Left lung (tissue), 4 donors: ENCODE measurements at regions not wholly inside any gene's neighbourhood (a gene's known extent, or its start where the extent isn't known, plus 50 kb on each side); places are given as distances from the start of the nearest gene placed in this dataset.

Source experiments
- ATAC-seq: fragments of 200-7000 bp; cut with Tn5 transposase; one replicate; pipeline ENCODE4 v1.9.1; 2020; ENCODE audit warnings: moderate library complexity
- DNase-seq, 4 donors: peaks; one replicate each; pipeline ENCODE4 v3.0.0-alpha.2; 2013 to 2020
- H3K27ac ChIP-seq, 2 donors: fragments of 200-600 bp; sonication (generic) in 1 of 2; one replicate each; pipeline versions ENCODE4 v1.5.0 to v1.8.0; 2020 to 2021
- H3K27me3 ChIP-seq, 2 donors: fragments of 200-600 bp; sonication (generic) in 1 of 2; one replicate each; pipeline versions ENCODE4 v1.5.0 to v1.8.0; 2020 to 2021
- H3K36me3 ChIP-seq, 2 donors: fragments of 200-600 bp; sonication (generic) in 1 of 2; one replicate each; pipeline versions ENCODE4 v1.5.0 to v1.8.0; 2020 to 2021
- H3K4me1 ChIP-seq, 2 donors: fragments of 200-600 bp; one replicate each; pipeline ENCODE4 v1.8.0; 2021
- H3K4me3 ChIP-seq, 2 donors: fragments of 200-600 bp; sonication (generic) in 1 of 2; one replicate each; pipeline versions ENCODE4 v1.5.0 to v1.8.0; 2020 to 2021; ENCODE audit warnings: mild to moderate bottlenecking in 1 of 2
- H3K9me3 ChIP-seq, 2 donors: fragments of 200-600 bp; sonication (generic) in 1 of 2; one replicate each; pipeline versions ENCODE4 v1.5.0 to v1.8.0; 2020 to 2021
- intact Hi-C, 2 donors: fragments of 100-400 bp; cut with DNase I; formaldehyde crosslinking; loops; one replicate each; pipeline versions ENCODE4 v1.11.2 to v1.14.2; 2022
- TF ChIP-seq, protein P1 (sequence below), 2 donors: fragments of 200-600 bp; sonication (generic) in 1 of 2; IDR thresholded peaks; one replicate each; pipeline versions ENCODE4 v1.5.0 to v1.8.0; 2021; ENCODE audit warnings: antibody characterized with exemption in 2 of 2
- donor health status: DM: no; HTN: yes; CAD: no.
- donor health status: DM: no; HTN: no; CAD: no.

DNA sequence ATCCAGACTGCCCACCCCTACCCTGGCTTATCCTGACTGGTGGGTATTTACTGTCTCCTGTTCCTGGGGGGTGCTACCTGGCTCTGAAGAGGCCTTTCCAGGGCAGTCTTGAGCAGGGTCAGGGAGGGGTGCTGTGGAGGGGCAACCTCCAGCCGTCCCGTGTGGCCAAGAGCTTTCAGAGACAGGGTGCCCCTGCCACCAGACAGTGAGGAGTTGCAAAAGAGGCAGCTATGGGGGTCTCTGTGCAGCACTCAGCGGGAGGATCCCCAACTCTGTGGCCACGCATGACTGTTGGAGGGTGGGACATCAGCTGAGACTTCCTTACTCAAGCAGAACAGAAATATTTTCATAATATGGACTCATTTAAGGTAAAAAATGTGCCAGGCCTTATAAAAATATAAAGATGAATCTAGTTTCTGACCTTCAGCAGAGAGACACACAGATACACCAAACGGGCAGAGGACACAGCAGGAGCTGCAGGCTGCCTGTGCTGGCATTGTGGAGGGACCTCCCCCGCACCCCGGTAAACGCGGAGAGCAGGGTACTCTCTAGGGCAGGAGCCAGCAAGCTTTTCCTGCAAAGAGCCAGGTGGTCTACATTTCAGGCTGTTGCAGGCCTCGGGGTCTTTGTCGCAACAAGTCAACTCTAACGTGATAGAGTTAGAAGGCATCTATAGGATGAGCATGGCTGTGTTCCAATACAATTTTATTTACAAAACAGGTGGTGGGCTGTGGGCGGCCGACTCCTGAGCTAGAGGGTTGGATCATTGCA, 252.6 kb downstream of the RHOU start:
- no peaks in the 10 kb centered on the region for H3K9me3 ChIP-seq
- ATAC-seq = no peak
- TF ChIP-seq, protein P1, sequence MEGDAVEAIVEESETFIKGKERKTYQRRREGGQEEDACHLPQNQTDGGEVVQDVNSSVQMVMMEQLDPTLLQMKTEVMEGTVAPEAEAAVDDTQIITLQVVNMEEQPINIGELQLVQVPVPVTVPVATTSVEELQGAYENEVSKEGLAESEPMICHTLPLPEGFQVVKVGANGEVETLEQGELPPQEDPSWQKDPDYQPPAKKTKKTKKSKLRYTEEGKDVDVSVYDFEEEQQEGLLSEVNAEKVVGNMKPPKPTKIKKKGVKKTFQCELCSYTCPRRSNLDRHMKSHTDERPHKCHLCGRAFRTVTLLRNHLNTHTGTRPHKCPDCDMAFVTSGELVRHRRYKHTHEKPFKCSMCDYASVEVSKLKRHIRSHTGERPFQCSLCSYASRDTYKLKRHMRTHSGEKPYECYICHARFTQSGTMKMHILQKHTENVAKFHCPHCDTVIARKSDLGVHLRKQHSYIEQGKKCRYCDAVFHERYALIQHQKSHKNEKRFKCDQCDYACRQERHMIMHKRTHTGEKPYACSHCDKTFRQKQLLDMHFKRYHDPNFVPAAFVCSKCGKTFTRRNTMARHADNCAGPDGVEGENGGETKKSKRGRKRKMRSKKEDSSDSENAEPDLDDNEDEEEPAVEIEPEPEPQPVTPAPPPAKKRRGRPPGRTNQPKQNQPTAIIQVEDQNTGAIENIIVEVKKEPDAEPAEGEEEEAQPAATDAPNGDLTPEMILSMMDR (IDR thresholded peaks at IDR 0.05) = no peak
- peaks cover 5 to 59% of the 10 kb centered on the region in 2 donors for H3K4me1 ChIP-seq
- intact Hi-C loops = no loop called here
- DNase-seq = no peak
- H3K36me3 ChIP-seq = no peaks in the 10 kb centered on the region
- H3K27ac ChIP-seq = no peak overlapping the region
- H3K4me3 ChIP-seq = no peak overlapping the region
- H3K27me3 ChIP-seq = no peaks in the 10 kb centered on the region

DNA sequence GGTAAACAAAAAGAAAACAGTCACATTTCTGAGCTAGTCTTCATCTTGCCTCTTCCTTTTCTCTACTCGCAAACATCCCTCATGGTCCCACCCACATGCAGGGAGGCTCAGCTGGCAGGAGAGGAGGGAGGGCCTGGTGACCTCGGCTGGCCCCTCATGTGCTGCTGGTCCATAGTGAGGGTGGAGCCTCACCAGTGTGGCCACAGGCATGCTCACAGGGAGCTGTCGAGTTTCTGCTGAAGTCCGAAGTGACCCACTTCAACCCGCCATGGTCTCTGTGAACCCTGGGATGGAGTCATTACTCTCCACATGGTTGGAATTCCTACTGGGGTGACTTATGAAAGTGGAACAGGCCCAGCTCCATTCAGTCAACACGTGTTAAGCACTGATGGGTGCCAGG, 253.4 kb downstream of the RHOU start:
- Histone ChIP-seq H3K4me3 (no peak overlapping the region), H3K27ac (no peak overlapping the region), H3K9me3 (no peaks in the 10 kb centered on the region), H3K4me1 (peaks cover 5 to 52% of the 10 kb centered on the region in 2 donors), H3K27me3 (no peaks in the 10 kb centered on the region), H3K36me3 (no peaks in the 10 kb centered on the region)
- intact Hi-C loops = no loop called here
- TF ChIP-seq, protein P1 (IDR thresholded peaks at IDR 0.05) = no peak
- DNase-seq (no peak), ATAC-seq (no peak)

DNA sequence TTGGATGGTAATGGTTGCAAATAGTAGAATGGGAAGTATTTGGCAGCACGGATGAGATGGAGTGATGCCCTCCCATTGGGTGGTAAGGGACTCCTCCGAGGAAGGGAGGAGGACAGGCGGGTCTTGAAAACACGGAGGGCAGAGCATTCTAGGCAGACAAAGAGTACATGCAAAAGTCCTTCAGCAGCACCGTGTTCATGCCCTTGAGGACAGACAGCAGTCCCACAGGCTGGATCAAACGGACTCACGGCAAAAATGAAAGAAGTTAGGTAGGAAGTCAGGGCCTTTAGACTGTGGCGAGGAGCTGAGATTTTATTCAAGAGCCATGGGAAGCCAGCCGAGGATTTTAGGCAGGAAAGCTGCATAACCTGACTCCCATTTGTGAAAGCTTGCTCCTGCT, 253.9 kb downstream of the RHOU start:
- H3K27me3 ChIP-seq = no peaks in the 10 kb centered on the region
- H3K4me1 ChIP-seq = peaks cover 5 to 50% of the 10 kb centered on the region in 2 donors
- H3K4me3 ChIP-seq = no peak overlapping the region
- intact Hi-C loops = no loop called here
- H3K27ac ChIP-seq = no peak overlapping the region
- no peak for DNase-seq
- H3K36me3 ChIP-seq = no peaks in the 10 kb centered on the region
- TF ChIP-seq, protein P1 (IDR thresholded peaks at IDR 0.05) = no peak
- H3K9me3 ChIP-seq = no peaks in the 10 kb centered on the region
- no peak for ATAC-seq

DNA sequence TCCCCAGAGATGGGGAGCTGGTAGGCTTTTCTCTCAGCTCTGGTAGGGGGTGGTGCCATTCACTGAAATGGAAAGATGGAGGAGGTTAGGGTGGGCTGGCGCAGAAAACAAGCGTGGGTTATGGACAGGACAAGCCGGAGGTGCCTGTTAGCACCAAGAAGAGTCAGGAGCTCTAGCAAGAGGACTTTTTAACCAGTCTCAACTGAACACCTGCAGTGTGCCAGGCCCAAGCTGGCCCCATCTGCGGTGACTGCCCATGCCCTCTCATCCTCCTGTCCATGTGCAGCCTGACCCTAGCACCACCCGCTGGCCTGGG, 254.4 kb downstream of the RHOU start:
- ATAC-seq (no peak), DNase-seq (no peak)
- Histone ChIP-seq H3K27me3 (no peaks in the 10 kb centered on the region), H3K9me3 (no peaks in the 10 kb centered on the region), H3K4me1 (peaks cover 5 to 50% of the 10 kb centered on the region in 2 donors), H3K4me3 (no peak overlapping the region), H3K36me3 (no peaks in the 10 kb centered on the region), H3K27ac (peak overlapping the region; percentile 29 to 82)
- TF ChIP-seq, protein P1 (IDR thresholded peaks at IDR 0.05) = no peak
- intact Hi-C loops = no loop called here

DNA sequence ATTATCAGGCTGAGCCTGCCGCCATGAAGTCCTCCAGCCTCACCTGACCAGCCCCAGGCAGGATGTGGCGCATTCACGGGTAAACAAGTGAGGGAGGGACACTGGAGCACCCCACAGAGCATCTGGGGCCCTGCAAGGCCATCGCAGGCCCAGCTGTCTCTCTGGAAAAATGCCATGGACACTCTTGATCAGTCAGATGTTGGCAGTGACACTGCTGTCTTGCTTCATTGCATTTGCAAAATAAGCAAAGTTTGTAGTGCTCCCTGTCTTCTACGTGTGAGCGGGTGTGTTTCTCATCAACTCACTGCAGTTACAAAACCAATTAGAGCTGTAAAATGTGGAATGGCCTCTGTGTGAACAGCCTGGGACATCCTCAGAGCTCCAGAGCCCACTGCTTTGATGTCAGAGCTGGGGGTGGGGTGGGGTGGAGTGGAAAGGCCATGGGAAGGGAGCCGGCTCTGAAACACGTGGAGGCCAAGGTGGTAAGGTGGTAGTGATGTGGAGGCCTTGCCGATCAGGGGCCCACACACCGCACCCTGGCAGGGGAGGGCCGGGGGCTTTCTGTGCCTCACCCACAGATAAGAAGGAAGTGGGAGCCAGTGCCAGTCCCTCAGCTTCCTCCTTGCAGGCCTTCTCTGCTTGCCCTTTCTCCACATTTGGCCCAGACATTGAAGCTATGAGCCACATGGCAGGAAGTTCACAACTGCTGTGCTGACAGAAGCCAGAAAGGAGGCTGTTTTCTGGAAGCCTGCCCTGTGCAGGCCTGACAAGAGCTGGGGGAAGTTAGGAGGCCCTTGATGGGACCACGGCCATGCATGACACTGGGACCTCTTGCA, 254.9 kb downstream of the RHOU start:
- no peaks in the 10 kb centered on the region for H3K27me3 ChIP-seq
- H3K4me1 ChIP-seq = peaks cover 5 to 50% of the 10 kb centered on the region in 2 donors
- ATAC-seq = peak; percentile 82
- TF ChIP-seq, protein P1 (IDR thresholded peaks at IDR 0.05) = no peak
- peak in 3 of 4 donors; percentile 87 to 95 (median 92) for DNase-seq
- no peak overlapping the region for H3K4me3 ChIP-seq
- H3K9me3 ChIP-seq = no peaks in the 10 kb centered on the region
- intact Hi-C loops = no loop called here
- no peaks in the 10 kb centered on the region for H3K36me3 ChIP-seq
- peak overlapping the region; percentile 29 to 82 for H3K27ac ChIP-seq
